Activated T-cell treated with anti-CD3 and anti-CD28 coated beads, Interleukin-2, amount 50 U/mL, for 1 hour (primary cell): ENCODE measurements at regions not wholly inside any gene's neighbourhood (a gene's known extent, or its start where the extent isn't known, plus 50 kb on each side); places are given as distances from the start of the nearest gene placed in this dataset.
"Not testable (repeated sequence)": the region's sequence is repeated elsewhere in the genome, so short reads cannot be mapped to it uniquely, and the experiment has no call there.

ENCODE experiments used
- DNase-seq: peaks from one replicate; pipeline ENCODE4 v3.0.0-alpha.2; 2020

DNA sequence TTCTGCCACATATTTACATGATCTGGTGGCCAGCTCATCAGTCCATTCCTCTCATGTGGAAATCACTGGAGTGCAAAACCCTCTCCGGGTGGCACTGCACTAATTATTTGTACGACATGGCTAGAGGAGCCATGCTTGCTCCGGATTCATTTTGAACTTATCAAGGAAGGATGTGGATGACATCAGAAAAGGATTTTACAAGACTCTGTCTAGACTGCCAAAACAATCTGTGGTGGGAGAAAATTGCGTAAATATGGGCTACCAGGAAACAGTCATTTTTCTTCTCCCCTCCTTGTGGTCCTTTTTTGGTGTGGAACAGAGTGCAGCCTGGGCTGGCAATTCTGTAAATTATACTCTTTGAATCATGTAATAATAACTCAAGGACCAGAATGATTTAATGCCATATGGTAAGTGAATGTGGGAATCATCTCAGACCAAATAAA lies 123.4 kb upstream of the IFNE start:
- DNase-seq = no peak

DNA sequence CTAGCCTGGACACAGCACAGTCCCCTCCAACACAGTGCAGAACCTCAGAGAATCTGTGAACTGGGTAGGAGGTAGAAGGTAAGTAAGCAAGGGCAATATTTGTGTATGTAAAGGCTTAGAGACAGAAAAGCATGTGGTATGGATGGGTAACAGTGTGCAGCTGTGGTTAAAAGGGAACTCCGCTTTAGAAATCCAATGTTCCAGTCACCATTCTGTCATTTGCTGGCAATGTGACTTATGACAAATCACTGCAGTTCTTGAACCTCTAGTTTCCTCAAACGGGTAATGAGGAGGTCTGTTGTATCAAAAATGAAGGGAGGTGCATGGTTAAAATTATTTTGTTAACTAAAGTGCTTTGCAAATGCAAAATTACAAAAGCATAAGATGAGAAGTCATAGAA lies 125.5 kb upstream of the IFNE start:
- DNase-seq = no peak

DNA sequence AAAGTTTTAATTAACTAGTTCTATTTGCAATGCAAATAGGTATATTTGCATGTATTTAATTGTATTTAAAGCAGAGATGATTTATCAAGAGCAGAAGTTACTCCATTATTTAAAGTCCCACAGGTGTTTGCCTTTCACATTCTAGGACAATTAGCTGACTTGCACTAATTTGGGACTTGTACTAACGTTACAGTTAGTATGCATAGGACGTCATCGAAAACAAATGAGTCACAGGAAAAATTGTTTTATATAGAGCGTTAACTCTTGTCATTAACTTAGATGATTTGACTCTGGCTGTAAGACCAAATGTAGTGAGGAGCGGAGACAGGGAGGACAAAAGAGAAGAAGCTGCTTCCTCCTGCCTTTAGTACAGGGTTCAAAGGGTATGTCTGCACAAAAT lies 126.1 kb upstream of the IFNE start:
- no peak for DNase-seq

DNA sequence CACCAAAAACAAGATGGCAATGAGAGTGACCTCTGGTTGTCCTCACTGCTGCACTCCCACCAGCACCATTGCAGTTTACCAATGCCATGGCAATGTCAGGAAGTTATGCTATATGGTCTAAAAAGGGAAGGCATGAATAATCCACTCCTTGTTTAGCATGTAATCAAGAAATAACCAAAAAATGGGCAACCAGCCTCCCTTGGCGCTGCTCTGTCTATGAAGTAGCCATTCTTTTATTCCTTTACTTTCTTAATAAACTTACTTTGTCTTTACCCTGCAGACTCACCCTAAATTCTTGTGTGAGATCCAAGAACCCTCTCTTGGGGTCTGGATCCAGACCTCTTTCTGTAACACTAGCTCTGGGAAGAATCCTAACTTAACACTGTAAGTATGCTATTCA lies 127.4 kb upstream of the IFNE start:
- no peak for DNase-seq

DNA sequence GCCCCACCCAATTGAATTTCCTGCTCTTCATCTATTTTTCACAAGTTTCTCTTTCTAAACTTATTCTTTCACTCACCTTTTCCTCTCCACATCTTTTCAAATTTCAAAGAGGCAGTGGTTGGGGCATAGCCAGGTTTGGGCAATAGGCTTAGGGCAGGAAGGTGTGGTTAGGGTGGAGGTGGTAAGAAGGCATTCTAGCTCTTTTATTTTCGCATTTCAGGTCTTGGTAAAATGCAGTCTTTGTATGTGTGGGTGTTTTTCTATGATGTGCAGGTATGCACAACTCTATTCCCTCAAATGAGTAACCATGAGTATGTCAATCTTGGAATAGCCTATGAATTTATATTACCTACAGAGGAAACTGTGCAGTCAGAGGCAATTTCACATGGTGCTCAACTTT lies 129.8 kb upstream of the IFNE start:
- DNase-seq = no peak

DNA sequence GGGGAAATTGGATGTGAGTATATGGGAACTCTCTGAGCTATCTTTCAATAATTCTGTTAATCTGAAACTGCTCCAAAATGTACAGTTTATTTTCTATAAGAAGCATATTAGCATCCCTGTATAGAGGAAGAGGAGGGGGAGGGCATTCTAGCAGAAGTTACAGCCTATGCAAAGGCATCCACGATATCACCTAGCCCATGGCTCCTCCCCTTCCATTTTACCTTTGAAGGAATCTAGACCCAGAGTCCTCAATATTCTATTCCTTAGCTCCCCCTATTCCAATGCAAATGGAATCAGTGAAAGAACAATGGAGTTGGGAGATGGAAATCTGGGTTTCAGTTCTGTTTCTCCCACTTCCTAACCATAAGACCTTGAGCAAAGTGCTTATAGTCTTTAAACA lies 132.9 kb upstream of the IFNE start:
- no peak for DNase-seq

DNA sequence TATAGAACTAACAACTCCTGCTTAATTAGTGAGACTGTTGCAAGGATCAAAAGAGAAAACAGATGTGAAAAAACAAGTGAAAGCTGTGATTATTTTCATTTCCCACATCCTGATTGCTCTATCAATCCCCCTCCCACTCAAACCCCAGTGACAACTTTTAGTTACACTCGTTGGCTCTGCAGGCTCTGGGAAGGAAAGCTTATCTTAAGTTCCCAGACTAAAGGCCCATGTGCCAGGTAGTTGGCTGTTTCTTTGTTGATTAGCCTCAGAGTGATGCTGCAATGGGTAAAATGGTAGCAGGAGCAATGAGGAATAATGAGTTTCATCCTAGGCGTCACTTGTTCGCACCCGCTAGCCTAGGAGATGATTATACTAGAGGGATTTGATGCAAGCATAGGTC lies 133.3 kb upstream of the IFNE start:
- DNase-seq = no peak

DNA sequence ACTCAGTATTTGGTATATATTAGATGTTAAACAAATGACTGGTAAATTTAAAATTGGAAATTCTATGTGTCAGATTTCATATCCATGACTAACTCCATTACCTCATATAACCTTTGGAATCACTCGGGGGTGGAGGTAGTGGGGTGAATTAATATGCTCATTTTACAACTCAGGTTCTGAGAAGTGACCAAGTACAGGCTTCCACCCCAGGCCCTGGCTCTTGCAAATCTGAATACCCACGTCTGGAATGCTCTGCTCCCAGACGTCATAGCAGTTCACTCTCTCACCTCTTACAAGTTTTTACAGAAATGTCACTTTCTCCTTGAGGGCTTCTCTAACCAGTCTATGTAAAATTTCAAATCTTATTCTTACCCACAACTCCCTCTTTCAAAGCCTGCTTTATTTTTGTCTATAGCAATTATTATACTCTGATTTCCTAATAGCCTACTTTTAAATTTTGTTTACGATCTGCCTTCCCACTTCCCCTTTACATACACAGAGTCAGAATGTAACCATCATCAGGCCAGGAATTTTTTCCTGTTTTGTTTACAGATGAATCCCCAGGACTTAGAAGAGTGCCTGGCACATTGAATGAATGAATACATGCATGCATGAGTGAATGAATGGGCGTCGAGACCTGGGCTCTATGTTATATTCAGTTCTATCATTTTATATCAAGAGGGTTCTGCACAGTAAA lies 134.1 kb upstream of the IFNE start:
- no peak for DNase-seq

DNA sequence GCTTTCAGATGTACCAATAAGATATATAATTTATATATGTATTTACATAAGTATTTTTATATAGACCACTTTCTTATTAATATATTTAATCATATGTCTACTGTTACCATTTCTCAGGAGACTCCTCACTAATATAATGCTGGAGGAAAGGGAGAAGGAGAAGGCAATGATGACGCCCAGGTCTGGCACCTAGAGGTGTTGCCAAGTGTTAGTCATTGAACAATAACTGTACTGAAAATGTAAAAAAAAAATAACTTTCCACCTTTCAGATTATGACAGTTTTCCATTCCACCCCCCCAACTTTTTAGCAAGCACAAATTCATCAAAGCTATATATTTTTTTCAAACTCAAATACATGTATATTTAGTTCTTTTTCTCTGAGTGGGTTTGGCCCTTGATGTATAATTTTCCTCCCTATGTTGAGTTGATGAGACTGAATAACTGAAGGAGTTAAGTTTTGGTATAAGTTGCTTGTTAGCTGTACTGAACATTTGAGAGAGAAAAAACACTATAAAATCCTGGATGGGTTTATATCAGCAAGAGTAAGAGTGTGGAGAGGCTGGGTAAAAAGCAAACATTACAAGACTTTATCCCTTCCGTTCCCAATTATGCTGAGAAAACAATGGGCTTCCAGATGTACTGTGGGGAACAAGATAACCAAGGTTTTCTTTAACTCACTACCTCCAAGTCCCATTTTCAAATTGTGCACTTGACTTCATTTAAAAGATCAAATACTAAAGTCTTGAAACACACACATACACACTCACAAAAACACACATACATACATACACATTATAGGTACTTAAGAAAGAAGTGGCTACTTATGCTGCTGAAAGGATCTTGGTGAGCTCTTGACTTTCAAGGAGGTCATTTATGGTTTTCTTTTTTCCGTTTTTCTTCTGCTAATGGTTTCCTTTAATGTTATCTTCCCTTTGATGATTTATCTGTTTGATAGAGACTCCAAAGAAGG lies 142.8 kb upstream of the IFNE start:
- DNase-seq = no peak

DNA sequence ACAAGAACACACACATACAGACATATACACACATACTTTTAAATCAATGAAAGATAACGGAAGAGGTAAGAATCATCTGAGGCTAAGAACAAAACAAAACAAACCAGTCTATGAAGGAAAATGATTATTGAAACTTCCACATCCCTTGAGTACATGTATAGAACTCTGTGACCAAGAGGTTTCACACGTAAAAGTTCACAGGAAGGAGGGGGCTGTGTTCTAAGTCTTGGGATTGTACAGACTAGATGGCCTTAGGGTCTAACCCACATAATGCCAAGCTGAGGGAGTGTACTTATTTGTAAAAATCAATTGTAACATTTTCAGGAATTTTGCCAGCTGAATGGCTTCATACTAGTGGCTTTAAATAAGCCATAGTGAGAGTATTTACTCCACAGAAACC lies 144.4 kb upstream of the IFNE start:
- no peak for DNase-seq

DNA sequence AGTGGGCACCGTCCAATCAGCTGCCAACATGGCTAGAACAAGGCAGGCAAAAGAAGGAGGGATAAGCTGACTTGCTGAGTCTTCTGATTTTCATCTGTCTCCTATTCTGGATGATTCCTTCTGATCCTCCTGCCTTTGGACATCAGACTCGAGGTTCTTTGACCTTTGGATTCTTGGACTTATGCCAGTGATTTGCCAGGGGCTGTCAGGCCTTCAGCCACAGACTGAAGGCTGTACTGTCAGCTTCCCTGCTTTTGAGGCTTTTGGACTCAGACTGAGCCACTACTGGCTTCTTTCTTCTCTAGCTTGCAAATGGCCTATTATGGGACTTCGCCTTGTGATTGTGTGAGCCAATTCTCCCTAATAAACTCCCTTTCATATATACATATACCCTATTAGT lies 146.8 kb upstream of the IFNE start:
- DNase-seq = not testable (repeated sequence)

DNA sequence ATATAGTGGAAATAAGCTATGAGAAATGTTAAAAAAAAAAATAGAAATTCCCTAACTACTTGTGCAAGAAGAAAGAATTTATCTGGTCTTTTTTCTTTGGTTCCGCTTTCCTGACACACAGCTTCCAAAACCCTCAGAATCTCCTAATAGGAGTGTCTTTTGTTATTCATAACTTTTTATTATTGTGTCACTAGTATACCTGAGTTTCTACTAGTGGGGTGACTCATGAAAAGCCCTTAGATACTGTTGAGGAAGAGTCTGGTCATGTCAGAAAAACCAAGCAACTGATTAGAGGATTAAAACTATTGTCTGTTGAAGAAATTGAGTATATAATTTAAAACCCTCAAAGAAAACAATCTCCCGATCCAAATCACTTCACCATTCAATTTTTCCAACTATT lies 152.8 kb upstream of the IFNE start:
- no peak for DNase-seq

DNA sequence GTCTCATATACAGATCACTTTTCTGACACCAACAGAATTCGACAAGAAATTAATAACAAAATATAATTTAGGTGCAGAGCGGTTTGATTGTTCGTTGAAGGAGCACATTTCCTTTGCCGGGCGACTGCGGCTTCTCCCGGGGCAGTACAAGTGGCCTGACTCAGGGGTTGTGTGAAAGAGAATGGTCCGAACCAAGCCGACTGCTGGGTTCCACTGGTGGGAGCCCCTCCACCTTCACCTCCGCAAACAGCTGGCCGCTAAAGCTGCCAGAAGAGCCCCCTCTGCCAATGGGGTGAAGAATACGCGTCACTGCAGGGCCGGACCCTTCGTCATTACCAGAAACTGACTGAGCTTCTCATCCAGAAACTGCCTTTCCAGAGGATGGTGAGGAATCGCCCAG lies 156.0 kb upstream of the IFNE start:
- DNase-seq = no peak

DNA sequence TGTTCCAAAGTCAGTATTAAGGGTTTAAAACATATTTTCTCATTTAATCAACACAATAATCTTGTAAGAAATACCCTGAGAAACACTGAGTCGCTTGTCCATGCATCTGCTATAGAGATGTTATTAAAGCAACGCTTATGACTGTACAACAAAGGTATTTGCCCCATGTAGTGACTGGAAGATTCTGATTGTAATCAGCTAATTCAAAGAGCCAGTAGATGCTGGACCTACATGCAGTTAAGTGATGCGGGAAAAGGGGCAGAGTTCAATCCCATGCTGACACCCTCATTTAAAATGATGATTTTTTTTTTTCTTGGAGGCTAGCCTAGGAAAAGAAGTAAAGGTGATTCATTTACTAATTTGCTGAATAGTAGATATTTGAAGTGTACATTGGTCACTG lies 149.3 kb upstream of the MTAP start:
- no peak for DNase-seq

DNA sequence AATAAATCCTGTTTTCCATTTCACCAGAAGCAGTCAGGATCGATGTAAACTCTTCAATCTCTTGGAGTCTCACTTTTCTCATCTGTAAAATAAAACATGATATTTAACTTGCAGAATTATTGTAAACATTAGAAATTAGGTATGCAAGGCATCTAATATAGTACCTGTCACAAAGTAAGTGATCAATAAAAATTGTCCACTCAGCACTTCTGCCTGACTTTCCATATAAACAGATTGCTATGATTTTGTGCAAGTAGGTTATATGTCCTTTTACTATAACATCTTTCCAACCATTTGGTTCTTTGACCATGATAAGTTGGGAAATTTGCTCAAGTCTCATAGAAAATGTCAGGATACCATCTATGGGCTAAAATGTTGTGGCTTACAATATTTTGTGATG lies 148.8 kb upstream of the MTAP start:
- DNase-seq = no peak

DNA sequence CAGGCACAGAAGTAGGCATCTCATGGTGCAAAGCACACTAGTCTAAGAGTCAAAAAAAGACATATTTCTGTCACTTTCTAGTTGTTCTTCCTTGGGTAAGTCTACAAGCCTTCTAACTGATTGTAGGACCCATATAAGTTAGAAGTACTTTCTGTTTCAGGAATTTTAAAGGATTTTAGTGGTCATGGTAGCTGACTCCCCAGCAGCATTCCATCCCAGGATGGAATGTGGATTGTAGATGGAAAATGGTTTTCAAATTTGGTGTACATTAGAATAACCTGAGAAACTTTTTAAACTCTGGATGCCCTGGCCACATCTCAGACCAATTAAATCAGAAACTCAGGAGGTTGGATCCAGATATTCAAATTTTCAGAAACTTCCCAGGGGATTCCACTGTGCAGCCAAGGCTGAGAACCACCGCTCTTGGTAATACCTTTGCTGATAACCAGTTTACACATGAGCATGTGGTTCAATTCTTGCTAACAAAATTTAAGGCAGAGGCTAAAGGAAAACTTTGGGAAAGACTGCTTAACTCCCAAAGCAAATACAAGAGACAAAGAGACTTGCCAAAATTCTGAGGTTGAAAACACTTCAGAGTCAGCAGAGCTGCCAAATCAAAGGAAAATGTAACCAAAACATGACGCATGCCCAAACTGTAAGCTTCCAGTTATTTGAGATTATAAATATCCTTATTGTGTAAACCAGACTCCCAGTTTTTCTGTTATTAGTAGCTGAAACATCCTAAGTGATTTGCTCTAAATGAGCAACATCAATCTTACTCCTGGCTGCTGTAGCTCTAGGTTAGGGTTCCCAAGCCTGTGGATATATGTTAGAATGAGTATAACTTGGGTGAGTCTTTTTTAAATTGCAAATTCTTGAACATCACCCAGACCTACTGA lies 145.4 kb upstream of the MTAP start:
- no peak for DNase-seq

DNA sequence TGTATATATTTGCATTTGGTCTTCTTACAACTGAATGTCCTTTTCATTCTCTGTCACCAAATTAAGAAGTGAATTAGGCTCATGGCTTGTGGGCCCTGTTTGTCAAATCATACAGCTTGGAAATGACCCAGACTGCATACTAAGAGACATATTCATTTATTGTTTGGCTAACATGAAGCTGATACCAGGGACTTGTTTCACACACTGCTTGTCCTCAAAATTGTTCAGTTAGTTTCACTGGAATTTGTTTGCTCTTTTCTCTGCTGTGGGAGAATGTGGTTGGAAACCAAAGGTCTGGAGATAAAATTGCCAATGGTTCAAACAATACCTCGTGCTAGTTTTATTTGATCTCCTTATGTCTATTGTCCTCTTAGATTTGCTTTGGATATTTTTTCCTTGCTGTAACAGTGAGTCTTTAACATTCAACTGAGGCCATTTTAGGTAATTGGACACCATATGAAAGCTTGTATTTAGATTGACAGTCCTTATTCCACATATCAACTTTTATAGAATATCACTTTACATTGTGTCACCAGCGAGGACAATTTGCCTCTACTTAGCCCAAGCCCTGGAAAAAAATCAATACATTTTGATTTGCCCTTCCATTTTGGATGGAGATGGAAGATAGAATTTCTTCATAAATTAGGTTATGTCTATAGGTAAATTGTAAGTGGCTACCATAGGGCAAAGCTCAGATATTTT lies 144.3 kb upstream of the MTAP start:
- DNase-seq = no peak

DNA sequence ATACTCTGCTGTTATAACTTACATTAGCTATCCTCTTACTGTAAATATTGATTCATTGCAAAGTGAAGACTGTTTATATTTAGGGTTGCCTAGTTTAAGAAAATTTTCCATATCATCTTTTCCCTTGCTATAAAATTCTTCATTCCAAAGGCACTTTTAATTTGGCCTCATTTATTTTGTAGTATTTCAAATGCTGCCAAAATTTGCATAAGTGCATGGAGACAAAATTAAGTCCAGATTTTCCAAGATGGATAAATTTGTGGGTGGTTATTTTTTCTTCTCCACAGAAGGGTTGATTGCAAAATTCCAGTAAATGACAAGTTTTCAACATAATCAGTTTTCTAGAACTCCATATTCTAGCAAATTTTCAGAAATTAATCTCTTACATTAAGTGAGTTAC lies 141.5 kb upstream of the MTAP start:
- no peak for DNase-seq

DNA sequence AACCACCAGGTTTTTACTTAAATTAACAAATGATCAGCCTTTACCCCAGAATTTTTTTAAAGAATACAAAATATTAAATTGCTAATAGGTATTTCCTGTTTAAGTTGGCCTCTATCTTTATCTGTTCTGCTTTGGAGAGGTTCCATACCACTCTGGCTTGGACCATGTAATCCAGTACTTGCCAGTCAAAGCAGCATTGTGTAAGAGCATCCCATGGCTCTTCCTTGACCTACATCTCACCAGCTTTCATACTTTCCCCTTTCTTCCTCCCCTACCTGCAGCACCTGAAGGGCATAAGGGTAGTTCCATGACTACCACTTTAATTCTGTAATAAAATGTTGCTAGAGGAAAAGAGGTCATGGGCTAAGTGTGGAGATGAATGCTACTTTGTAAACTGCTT lies 140.8 kb upstream of the MTAP start:
- no peak for DNase-seq

DNA sequence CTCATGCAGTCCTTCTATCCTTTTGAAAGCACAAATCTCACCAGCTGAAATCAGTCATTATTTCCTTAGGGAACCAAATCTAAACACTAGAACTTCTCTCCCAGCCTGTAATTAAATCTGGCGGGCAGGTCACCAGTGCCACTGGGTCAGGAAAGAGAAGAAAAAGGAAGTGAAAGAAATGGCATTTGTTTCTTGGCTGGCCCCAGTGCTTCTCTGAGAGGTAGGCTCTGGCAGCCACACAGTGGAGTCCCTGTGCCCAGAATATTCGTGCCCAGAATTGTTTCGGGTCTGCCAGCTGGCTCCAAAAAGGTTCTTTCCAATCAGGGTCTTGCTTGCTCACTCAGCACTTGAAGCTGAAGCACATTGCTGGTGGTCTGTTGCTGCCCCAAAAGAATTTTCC lies 133.9 kb upstream of the MTAP start:
- no peak for DNase-seq

DNA sequence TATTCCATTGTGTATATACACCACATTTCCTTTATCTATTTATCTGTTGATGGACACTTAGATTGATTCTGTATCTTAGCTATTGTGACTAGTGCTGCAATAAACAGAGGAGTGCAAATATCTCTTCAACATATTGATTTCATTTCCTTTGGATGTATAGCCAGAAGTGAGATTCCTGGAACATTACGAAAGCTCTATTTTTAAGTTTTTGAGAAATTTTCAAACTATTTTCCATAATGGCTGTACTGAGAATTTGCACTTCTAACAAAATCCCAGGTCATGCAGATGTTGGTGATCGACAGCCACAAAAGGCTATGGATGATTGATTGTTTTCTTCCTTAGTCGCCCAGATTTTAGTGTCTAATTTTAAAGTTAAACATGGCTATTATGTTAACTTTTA lies 132.7 kb upstream of the MTAP start:
- no peak for DNase-seq

DNA sequence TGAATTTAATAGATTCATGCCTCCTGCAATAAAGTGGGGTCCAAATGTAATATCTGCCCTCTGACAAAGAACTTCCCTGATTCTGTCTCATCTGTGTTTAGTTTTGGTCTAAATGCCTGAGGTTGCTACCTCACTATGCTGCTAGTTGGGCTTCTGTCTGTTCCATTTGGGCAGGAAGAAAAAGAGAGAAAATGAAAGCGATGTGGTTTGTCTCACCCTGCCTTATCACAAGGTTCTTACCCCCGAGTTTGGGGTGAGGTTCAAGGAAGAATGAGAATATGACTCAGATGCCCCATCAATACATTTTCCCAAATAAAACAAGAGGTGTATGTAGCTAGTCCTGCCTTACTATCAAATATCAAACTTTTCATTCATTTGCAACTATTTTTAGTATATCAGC lies 132.1 kb upstream of the MTAP start:
- DNase-seq = no peak

DNA sequence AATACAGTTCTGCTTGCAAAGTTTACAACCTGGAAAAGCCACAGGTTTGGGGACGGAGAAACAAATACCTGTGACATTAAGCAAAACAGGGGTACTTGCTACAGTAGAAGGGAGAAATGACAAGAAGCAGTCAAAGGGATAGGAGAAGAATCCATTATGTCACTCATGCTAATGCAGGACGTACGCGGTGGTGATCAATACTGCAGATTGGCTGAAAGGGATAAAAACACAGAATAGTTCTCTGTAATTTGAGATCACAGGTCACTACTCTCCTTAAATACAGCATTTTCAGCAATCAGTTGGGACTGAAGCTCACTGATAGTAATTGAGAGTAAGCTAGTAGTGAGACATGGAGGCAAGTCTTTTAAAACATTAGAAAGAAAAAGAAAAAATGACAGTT lies 130.3 kb upstream of the MTAP start:
- DNase-seq = no peak
